ENCODE measurements at regions not wholly inside any gene's neighbourhood (a gene's known extent, or its start where the extent isn't known, plus 50 kb on each side); places are given as distances from the start of the nearest gene placed in this dataset.
"Not testable (repeated sequence)": the region's sequence is repeated elsewhere in the genome, so short reads cannot be mapped to it uniquely, and the experiment has no call there.

DNA sequence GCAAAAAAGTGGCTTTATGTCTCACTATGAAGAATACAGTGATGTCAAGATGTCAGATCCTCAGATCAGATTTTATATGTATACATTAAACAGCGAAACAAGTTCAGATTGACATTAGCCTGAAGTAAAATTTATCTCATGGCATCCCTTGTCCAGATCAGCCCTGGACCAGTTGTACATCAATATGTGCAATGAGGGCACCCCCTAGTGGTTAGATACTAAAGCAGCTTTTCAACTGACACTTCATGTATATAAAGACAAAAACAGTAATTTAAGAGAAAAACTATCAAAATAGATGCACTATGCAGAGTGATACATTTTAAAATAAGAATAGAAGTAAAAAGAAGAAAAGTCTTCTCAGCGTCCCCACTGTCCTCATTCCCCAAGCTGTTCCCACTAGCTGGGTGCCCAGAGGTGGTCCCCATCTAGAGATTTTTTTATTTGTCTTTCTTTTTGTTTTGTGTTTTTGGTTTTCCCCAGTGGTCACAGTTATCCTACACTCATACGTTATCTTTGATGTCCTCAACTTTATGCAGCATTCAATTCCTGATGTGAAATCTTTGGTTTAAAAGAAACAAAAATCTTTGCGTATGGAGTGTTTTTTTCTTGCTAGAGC is 2193.4 kb upstream of the RAG2 start:
- ChIA-PET CTCF (no interaction called here), POLR2A (no interaction called here)
- H3K4me3 Mint-ChIP-seq, result no peak overlapping the region
- H3K27ac Mint-ChIP-seq, result no peak overlapping the region
- peak; percentile 30 for DNase-seq
- no peaks in the 10 kb centered on the region for H3K9me3 Mint-ChIP-seq
- no peaks in the 10 kb centered on the region for H3K4me1 Mint-ChIP-seq
- no peaks in the 10 kb centered on the region for H3K36me3 Mint-ChIP-seq (ENCODE audit: low read depth)
- H3K27me3 Mint-ChIP-seq, result no peaks in the 10 kb centered on the region

GRCh38 chr11:38788561-38788960 is 2190.5 kb upstream of the RAG2 start:
- H3K36me3 Mint-ChIP-seq (ENCODE audit: low read depth), result no peaks in the 10 kb centered on the region
- H3K27ac Mint-ChIP-seq, result no peak overlapping the region
- ChIA-PET POLR2A (no interaction called here), CTCF (no interaction called here)
- no peaks in the 10 kb centered on the region for H3K4me1 Mint-ChIP-seq
- no peak for DNase-seq
- H3K9me3 Mint-ChIP-seq, result no peaks in the 10 kb centered on the region
- H3K27me3 Mint-ChIP-seq, result no peaks in the 10 kb centered on the region
- no peak overlapping the region for H3K4me3 Mint-ChIP-seq

GRCh38 chr11:38784164-38784563 is 2186.1 kb upstream of the RAG2 start:
- no peak overlapping the region for H3K27ac Mint-ChIP-seq

GRCh38 chr11:38766796-38767195 is 2168.8 kb upstream of the RAG2 start:
- CTCF ChIA-PET, result no interaction called here
- POLR2A ChIA-PET, result no interaction called here
- DNase-seq, result no peak
- H3K4me3 Mint-ChIP-seq, result no peak overlapping the region
- peaks cover 13% of the 10 kb centered on the region for H3K9me3 Mint-ChIP-seq
- H3K27me3 Mint-ChIP-seq, result no peaks in the 10 kb centered on the region
- no peaks in the 10 kb centered on the region for H3K36me3 Mint-ChIP-seq (ENCODE audit: low read depth)
- no peaks in the 10 kb centered on the region for H3K4me1 Mint-ChIP-seq
- no peak overlapping the region for H3K27ac Mint-ChIP-seq

More at GRCh38 chr11:38784164-38784563, 2186.1 kb upstream of the RAG2 start:
- peaks cover 6% of the 10 kb centered on the region for H3K9me3 Mint-ChIP-seq
- no peak overlapping the region for H3K4me3 Mint-ChIP-seq
- DNase-seq, result no peak
- no peaks in the 10 kb centered on the region for H3K36me3 Mint-ChIP-seq (ENCODE audit: low read depth)
- no peaks in the 10 kb centered on the region for H3K27me3 Mint-ChIP-seq
- POLR2A ChIA-PET, result no interaction called here
- H3K4me1 Mint-ChIP-seq, result no peaks in the 10 kb centered on the region
- CTCF ChIA-PET, result no interaction called here

- H3K27ac Mint-ChIP-seq, result no peak overlapping the region
- H3K9me3 Mint-ChIP-seq, result peaks cover 8% of the 10 kb centered on the region
- H3K4me1 Mint-ChIP-seq, result no peaks in the 10 kb centered on the region
- CTCF ChIA-PET, result no interaction called here
- POLR2A ChIA-PET, result no interaction called here
- no peak overlapping the region for H3K4me3 Mint-ChIP-seq
- DNase-seq, result no peak
- H3K36me3 Mint-ChIP-seq (ENCODE audit: low read depth), result no peaks in the 10 kb centered on the region
- no peaks in the 10 kb centered on the region for H3K27me3 Mint-ChIP-seq
These were observed 2161.4 kb upstream of the RAG2 start for GRCh38 chr11:38759394-38759793.

GRCh38 chr11:38756537-38756936 is 2158.5 kb upstream of the RAG2 start:
- Mint-ChIP-seq H3K27me3 (no peaks in the 10 kb centered on the region), H3K9me3 (peaks cover 8% of the 10 kb centered on the region), H3K4me1 (no peaks in the 10 kb centered on the region), H3K4me3 (no peak overlapping the region), H3K36me3 (ENCODE audit: low read depth) (no peaks in the 10 kb centered on the region), H3K27ac (no peak overlapping the region)
- ChIA-PET POLR2A (no interaction called here), CTCF (no interaction called here)
- DNase-seq, result no peak

GRCh38 chr11:38751421-38751820 is 2153.4 kb upstream of the RAG2 start:
- Mint-ChIP-seq H3K27me3 (no peaks in the 10 kb centered on the region), H3K36me3 (ENCODE audit: low read depth) (no peaks in the 10 kb centered on the region), H3K27ac (no peak overlapping the region), H3K4me3 (no peak overlapping the region), H3K9me3 (peaks cover 4% of the 10 kb centered on the region), H3K4me1 (no peaks in the 10 kb centered on the region)
- CTCF ChIA-PET, result no interaction called here
- no peak for DNase-seq
- POLR2A ChIA-PET, result no interaction called here

GRCh38 chr11:38746516-38746915 is 2148.5 kb upstream of the RAG2 start:
- POLR2A ChIA-PET; H3K36me3 Mint-ChIP-seq (ENCODE audit: low read depth); H3K27ac Mint-ChIP-seq; H3K4me1 Mint-ChIP-seq; H3K4me3 Mint-ChIP-seq; CTCF ChIA-PET; H3K9me3 Mint-ChIP-seq; DNase-seq; H3K27me3 Mint-ChIP-seq: not testable (repeated sequence)

GRCh38 chr11:38723361-38723760 is 2125.3 kb upstream of the RAG2 start:
- POLR2A ChIA-PET, result no interaction called here
- Mint-ChIP-seq H3K9me3 (peaks cover 10% of the 10 kb centered on the region), H3K4me1 (no peaks in the 10 kb centered on the region), H3K27me3 (no peaks in the 10 kb centered on the region), H3K4me3 (no peak overlapping the region), H3K27ac (no peak overlapping the region), H3K36me3 (ENCODE audit: low read depth) (no peaks in the 10 kb centered on the region)
- no peak for DNase-seq
- CTCF ChIA-PET, result no interaction called here

DNA sequence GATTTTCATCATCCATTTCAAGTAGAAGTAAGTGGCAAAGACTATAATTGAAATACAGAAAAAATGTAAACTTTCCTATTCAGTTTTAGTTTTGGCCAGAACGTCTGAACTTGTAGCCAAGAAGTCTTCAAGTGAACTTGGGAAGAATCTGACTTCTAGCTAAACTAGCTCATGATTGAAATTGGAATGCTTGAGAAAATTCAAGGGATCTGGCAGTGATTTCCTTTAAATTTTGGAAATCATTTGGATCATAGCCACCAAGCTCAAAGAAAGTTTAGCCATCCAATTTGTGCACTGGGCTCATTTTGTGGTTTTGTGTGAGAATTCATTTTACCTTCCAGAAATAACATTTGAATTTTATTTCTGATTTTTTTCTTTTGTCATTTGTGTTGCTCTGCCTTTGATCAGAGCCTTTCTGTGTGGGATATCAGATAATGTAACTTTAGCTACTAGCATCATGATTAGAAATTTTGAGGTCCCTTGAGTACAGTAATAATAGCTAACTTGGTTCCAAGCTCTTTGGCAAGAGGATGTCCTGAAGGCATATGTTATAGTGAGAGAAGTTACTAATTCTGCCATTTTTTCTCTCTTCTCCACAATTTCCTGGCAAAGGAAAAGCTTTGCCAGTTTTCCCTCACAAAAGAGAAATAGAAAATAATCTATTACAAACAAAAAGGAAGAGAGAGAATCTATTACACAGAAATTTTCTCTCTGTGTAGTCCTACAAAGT is 2123.7 kb upstream of the RAG2 start:
- H3K36me3 Mint-ChIP-seq (ENCODE audit: low read depth), result no peaks in the 10 kb centered on the region
- H3K27me3 Mint-ChIP-seq, result no peaks in the 10 kb centered on the region
- H3K4me1 Mint-ChIP-seq, result no peaks in the 10 kb centered on the region
- ChIA-PET POLR2A (interaction anchor here (0.6 kb wide), 1 partner anchor 135 kb away, joined by 5 read pairs; no protein-coding TSS in a partner anchor), CTCF (no interaction called here)
- H3K4me3 Mint-ChIP-seq, result no peak overlapping the region
- DNase-seq, result no peak
- peaks cover 2% of the 10 kb centered on the region for H3K9me3 Mint-ChIP-seq
- no peak overlapping the region for H3K27ac Mint-ChIP-seq

- Mint-ChIP-seq H3K4me3 (no peak overlapping the region), H3K9me3 (peaks cover 4% of the 10 kb centered on the region), H3K27me3 (no peaks in the 10 kb centered on the region), H3K27ac (no peak overlapping the region), H3K36me3 (ENCODE audit: low read depth) (no peaks in the 10 kb centered on the region), H3K4me1 (no peaks in the 10 kb centered on the region)
- ChIA-PET CTCF (no interaction called here), POLR2A (no interaction called here)
- no peak for DNase-seq
These were observed 2120.6 kb upstream of the RAG2 start for GRCh38 chr11:38718659-38719058.

DNA sequence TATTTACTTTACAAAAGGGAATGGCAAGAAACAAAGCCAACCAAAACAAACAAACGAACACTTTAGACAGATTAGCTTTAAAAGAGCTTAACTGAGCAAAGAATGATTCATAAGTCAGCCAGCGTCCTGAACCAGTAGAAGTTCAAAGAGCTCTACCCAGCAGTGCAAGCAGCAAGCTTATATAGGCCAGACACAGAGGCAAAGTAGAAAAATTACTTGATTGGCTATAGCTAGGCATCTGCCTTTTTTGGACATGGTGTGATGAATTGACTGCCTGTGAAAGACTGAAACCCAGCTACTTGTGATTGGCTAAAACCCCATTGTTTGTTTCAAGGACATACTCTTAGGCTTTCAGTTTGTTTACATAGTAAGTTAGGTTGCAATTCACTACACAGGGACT is 2120.0 kb upstream of the RAG2 start:
- ChIA-PET POLR2A (no interaction called here), CTCF (no interaction called here)
- DNase-seq, result no peak
- Mint-ChIP-seq H3K4me1 (no peaks in the 10 kb centered on the region), H3K4me3 (no peak overlapping the region), H3K9me3 (peaks cover 6% of the 10 kb centered on the region), H3K36me3 (ENCODE audit: low read depth) (no peaks in the 10 kb centered on the region), H3K27me3 (no peaks in the 10 kb centered on the region), H3K27ac (no peak overlapping the region)

- no peaks in the 10 kb centered on the region for H3K27me3 Mint-ChIP-seq
- no peak for DNase-seq
- no peak overlapping the region for H3K4me3 Mint-ChIP-seq
- no peaks in the 10 kb centered on the region for H3K36me3 Mint-ChIP-seq (ENCODE audit: low read depth)
- POLR2A ChIA-PET, result no interaction called here
- CTCF ChIA-PET, result no interaction called here
- peaks cover 6% of the 10 kb centered on the region for H3K9me3 Mint-ChIP-seq
- no peaks in the 10 kb centered on the region for H3K4me1 Mint-ChIP-seq
- no peak overlapping the region for H3K27ac Mint-ChIP-seq
These were observed 2113.1 kb upstream of the RAG2 start for GRCh38 chr11:38711110-38711509.

DNA sequence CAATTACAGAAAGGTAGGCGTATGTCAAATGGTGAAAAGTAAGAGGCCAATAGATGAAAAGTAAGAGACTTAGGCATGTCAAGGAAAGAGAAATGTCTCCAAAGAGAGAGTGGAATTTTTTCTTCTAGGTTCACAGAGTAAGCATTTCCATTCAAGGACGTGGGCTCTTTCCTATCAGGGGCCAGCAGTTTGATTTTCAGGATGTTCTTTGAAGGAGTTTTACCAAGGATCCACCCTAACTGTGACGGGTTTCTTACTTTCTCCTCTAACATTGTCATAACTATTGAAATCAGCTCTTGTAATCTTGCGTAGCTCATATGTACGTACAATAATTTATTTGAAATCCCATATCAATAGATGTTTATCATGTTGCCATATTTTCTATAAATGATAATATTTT is 2112.2 kb upstream of the RAG2 start:
- H3K27ac Mint-ChIP-seq, result no peak overlapping the region
- no peak for DNase-seq
- H3K4me1 Mint-ChIP-seq, result no peaks in the 10 kb centered on the region
- POLR2A ChIA-PET, result no interaction called here
- H3K4me3 Mint-ChIP-seq, result no peak overlapping the region
- peaks cover 4% of the 10 kb centered on the region for H3K9me3 Mint-ChIP-seq
- CTCF ChIA-PET, result no interaction called here
- H3K27me3 Mint-ChIP-seq, result no peaks in the 10 kb centered on the region
- no peaks in the 10 kb centered on the region for H3K36me3 Mint-ChIP-seq (ENCODE audit: low read depth)
